ENCODE measurements at regions not wholly inside any gene's neighbourhood (a gene's known extent, or its start where the extent isn't known, plus 50 kb on each side); places are given as distances from the start of the nearest gene placed in this dataset.

- H3K9me3 ChIP-seq = no peaks in the 10 kb centered on the region
- 70% methylated on average over 3 of the region's 3 CpGs; no CpG with 5 or more reads in 1 of the 2 donors for WGBS, 2 donors (ENCODE audit: low coverage in 1 of 2)
- no peak for TF ChIP-seq POLR2AphosphoS5 (IDR thresholded peaks at IDR 0.05)
- no peak for TF ChIP-seq POLR2A (IDR thresholded peaks at IDR 0.05)
- TF ChIP-seq CTCF (IDR thresholded peaks at IDR 0.05) = no peak
- no peak for TF ChIP-seq EP300 (IDR thresholded peaks at IDR 0.05)
- H3K27me3 ChIP-seq = peaks cover 89% of the 10 kb centered on the region
- ATAC-seq = no peak
- no peak overlapping the region for H3K4me3 ChIP-seq
- no peaks in the 10 kb centered on the region for H3K36me3 ChIP-seq
- H3K4me1 ChIP-seq = no peaks in the 10 kb centered on the region
- no peak overlapping the region for H3K27ac ChIP-seq
Measured at GRCh38 chr17:15106540-15106939, 158.6 kb downstream of the PMP22 start.

DNA sequence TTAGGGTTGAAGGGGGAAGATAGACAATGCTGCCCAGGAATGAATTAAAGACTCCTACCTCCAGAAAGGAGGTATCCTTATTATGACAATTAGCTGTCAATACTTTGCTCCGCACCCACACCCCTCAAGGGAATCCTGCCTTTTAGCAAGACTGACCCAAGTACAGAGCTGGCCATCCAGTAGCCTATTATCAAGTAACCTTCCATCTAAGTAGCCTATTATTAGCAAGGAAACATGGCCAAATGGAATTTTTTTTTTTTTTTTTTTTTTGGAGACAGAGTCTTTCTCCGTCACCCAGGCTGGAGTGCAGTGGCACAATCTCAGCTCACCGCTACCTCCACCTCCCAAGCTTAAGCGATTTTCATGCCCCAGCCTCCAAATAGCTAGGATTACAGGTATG, 161.3 kb downstream of the PMP22 start:
- H3K27me3 ChIP-seq = peaks cover 70% of the 10 kb centered on the region
- no peaks in the 10 kb centered on the region for H3K9me3 ChIP-seq
- WGBS, 2 donors (ENCODE audit: low coverage in 1 of 2) = 86 to 89% methylated on average over 1 to 4 of the region's 4 CpGs
- ATAC-seq = no peak
- no peak overlapping the region for H3K27ac ChIP-seq
- no peaks in the 10 kb centered on the region for H3K4me1 ChIP-seq
- H3K36me3 ChIP-seq = no peaks in the 10 kb centered on the region
- H3K4me3 ChIP-seq = no peak overlapping the region
- TF ChIP-seq CTCF (IDR thresholded peaks at IDR 0.05) (no peak), EP300 (IDR thresholded peaks at IDR 0.05) (no peak)

DNA sequence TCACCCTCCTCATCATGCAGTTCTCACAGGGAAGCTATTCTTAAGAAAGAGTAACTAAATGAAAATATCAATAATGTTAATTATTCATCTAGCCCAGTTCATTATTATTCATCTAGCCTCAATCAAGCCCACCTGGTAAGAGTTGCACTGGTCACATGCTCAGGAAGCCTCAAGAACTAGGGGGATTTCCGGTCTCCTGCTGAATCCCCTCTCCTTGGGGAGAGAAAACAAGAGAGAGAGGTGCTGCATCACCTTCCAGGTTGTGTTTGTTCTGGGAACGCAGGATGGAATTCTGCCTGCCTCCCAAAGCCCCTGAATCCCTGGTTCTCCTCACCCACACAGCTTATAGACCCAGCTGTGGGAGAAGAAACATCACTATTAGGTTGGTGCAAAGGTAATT, 164.0 kb downstream of the PMP22 start:
- Histone ChIP-seq H3K4me1 (no peaks in the 10 kb centered on the region), H3K36me3 (no peaks in the 10 kb centered on the region), H3K4me3 (no peak overlapping the region), H3K27ac (no peak overlapping the region), H3K27me3 (peaks cover 56% of the 10 kb centered on the region), H3K9me3 (no peaks in the 10 kb centered on the region)
- ATAC-seq = no peak
- TF ChIP-seq EP300 (IDR thresholded peaks at IDR 0.05) (no peak), POLR2AphosphoS5 (IDR thresholded peaks at IDR 0.05) (no peak), POLR2A (IDR thresholded peaks at IDR 0.05) (no peak), CTCF (IDR thresholded peaks at IDR 0.05) (no peak)
- 78 to 80% methylated on average over 1 to 2 of the region's 2 CpGs for WGBS, 2 donors (ENCODE audit: low coverage in 1 of 2)

GRCh38 chr17:15096511-15096910, 168.6 kb downstream of the PMP22 start:
- WGBS, 2 donors (ENCODE audit: low coverage in 1 of 2) = 53 to 62% methylated on average over 4 of the region's 4 CpGs
- Histone ChIP-seq H3K4me3 (no peak overlapping the region), H3K9me3 (peaks cover 0 to 8% (median 0%) of the 10 kb centered on the region in 3 donors), H3K36me3 (no peaks in the 10 kb centered on the region), H3K27ac (no peak overlapping the region), H3K4me1 (no peaks in the 10 kb centered on the region), H3K27me3 (peaks cover 38% of the 10 kb centered on the region)
- no peak for ATAC-seq
- TF ChIP-seq CTCF (IDR thresholded peaks at IDR 0.05) = no peak
- no peak for TF ChIP-seq POLR2A (IDR thresholded peaks at IDR 0.05)
- no peak for TF ChIP-seq EP300 (IDR thresholded peaks at IDR 0.05)
- TF ChIP-seq POLR2AphosphoS5 (IDR thresholded peaks at IDR 0.05) = no peak

DNA sequence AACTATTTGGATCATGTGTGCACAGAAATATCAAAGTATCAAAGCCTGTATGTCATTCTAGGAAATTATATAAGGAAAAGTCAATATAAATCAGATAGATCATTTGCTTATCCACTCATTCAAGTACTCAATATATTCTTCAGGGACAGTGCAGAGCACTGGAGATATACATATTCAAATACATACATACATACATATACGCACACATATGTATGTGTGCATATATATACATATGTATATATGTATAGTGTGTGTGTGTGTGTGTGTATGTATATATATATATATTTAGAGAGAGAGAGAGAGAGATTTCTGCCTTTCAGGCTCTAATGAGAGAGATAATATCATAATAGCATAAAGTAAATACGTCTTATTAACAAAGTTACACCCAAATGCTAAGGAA, 169.2 kb downstream of the PMP22 start:
- ATAC-seq = no peak
- Histone ChIP-seq H3K4me3 (no peak overlapping the region), H3K27ac (no peak overlapping the region), H3K36me3 (no peaks in the 10 kb centered on the region), H3K4me1 (no peaks in the 10 kb centered on the region), H3K27me3 (peaks cover 32% of the 10 kb centered on the region), H3K9me3 (peaks cover 0 to 8% (median 0%) of the 10 kb centered on the region in 3 donors)
- WGBS, 2 donors (ENCODE audit: low coverage in 1 of 2) = 88 to 97% methylated on average over 1 to 2 of the region's 2 CpGs
- TF ChIP-seq POLR2AphosphoS5 (IDR thresholded peaks at IDR 0.05) = no peak
- TF ChIP-seq EP300 (IDR thresholded peaks at IDR 0.05) = no peak
- TF ChIP-seq POLR2A (IDR thresholded peaks at IDR 0.05) = no peak
- no peak for TF ChIP-seq CTCF (IDR thresholded peaks at IDR 0.05)
